ENCODE measurements at regions not wholly inside any gene's neighbourhood (a gene's known extent, or its start where the extent isn't known, plus 50 kb on each side); places are given as distances from the start of the nearest gene placed in this dataset.

DNA sequence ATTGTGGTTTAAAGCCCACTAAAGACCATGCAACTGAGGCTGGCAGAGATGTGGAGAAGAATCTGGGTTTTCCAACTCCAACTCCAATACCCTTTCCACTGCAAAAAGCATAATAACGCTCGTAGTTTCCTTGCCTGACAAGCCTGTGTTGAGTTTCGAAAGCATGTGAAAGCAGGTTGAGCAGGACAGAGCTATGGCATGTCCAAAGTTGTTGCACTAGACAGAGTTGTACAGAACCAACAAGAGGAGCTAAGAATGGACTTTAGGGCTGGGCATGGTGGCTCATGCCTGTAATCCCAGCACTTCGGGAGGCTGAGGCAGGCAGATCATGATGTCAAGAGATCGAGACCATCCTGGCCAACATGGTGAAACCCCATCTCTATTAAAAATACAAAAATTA, 572.0 kb upstream of the TBX3 start:
- TF ChIP-seq YY1 (IDR thresholded peaks at IDR 0.05; ENCODE audit: insufficient read depth, insufficient read length) (no peak), ZNF274 (IDR thresholded peaks at IDR 0.05; ENCODE audit: low read depth, low read length) (no peak)

All from NT2/D1 (cell line).